ENCODE measurements at regions not wholly inside any gene's neighbourhood (a gene's known extent, or its start where the extent isn't known, plus 50 kb on each side); places are given as distances from the start of the nearest gene placed in this dataset.

DNA sequence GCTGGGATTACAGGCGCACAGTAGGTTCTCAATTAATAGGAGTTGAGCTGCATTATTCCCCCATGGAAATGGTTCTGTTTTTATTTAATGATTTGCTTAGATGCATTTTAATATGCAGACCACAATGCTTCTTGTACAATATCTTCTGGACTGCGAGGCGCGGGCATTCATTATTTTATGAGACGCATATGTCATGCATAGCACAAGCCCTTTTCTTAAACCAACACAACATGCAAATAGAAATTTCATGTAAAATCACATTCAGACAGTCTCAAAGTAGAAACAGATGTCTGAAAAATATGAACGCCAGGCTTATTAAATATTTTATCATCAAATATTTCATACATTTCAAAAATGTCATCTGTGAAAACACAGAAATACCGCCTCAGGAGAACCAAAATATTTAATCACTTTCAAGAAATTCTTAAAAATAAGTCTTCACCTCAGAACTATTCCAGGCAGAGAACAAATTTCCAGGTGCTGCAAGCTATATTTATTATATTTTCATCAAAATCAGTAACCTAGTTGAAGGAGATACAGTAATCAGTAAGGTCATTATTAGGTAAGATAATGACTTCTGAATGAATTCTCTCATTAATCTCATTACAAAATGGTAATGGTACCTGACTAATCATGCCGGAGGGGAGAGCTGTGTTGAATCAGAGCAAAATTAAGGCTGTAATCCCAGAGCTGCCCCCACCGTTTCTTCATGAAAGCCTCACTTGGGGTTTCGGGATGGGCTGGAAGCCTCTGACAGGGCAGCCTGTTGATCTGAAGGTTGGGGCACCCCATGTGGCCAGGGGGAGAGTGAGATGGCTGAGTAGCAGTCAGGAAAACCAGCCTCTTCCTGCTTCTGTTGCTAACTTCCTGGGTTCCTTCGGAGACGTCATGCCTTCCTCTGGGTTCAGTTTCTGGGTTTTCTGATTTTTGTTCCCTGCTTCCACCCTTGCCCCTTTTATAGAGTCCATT is 133.9 kb upstream of the ZNF618 start:
- no peak for DNase-seq

DNA sequence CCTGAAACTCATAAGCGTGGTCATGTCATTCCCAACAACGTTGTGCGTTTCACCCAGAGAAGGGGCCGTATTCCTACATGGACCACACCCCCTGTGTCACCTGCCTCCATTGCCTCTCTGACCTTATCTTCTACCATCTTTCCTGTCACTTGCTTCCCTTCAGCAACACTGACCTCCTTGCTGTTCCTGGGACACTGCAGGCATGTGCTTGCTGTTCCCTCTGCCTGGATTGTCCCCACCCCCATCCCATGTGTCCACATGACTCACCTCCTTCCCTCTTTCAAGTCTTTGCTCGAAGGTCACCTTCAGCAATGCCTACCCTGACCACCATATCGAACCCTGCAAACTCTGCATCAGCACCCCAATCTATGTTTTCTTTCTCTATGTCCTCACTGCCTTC is 133.2 kb upstream of the ZNF618 start:
- DNase-seq: no peak

DNA sequence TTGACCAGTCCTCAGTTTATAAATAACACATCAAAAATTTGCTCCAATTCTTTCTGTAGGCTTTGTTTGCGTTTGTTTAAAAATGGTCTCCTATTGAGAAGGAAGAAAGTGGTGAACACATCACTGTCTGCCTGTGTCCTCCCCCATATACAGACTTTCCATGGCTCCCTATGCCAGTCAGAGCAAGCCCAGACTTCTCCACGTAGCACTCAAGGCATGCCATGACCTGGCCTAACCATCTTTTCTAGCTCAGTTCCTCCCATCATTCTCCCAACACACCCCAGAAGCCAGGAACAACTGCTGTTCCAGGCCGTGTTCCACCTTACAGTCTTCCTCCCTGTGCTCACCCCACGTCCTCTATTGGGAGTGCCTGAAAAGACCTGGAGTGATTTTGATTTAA is 129.6 kb upstream of the ZNF618 start:
- DNase-seq: no peak

DNA sequence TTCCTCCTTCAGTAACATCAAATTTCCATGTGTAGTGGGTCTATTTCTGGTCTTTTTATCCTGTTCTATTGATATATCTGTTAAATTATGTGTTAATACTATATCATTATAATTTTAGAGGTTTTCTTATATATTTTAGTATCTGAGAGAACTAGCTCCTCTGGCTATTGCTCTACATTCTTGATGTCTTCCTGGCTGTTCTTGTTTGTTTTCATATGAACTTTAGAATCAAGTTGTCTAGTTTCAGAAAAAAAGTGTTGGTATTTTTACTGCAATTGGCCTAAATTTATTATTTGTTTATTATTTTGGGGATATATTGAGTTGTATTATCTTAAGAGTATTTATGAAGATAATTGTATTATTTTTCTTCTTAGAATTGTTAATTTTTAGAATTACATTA is 128.0 kb upstream of the ZNF618 start:
- DNase-seq: no peak

DNA sequence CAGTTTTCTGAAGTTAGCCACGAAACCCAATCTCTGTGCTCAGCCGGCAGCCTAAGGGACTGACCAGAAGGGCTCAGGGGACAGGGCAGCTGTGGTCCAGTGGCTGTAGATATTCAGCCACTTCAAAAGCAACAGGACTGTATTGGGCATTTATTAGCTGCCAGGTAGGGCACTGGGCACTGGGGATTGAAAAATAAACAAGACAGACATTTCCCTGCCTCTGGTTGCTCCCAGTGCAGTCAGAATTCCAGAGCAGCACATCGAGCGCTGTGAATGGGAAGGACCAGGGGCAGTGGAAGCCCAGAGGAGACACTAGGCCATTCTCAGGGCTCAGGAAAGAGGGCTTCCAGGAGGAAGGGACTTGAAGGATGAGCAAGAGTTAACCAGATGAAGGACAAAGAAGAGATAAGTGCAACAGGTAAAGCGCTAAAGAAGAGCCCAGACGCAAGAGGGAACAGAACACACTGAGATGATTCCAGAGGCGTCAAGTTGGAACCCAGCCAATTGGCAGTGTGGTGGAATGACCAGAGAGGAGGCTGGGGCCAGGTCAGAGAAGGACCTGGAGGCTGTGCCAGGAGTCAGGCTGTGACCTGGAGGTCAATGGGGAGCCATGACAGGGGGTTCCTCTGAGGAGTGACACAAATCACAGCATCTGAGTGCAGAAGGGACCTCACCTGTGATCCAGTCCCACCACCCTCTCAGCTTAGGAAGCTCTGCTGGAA is 122.5 kb upstream of the ZNF618 start:
- DNase-seq: no peak

DNA sequence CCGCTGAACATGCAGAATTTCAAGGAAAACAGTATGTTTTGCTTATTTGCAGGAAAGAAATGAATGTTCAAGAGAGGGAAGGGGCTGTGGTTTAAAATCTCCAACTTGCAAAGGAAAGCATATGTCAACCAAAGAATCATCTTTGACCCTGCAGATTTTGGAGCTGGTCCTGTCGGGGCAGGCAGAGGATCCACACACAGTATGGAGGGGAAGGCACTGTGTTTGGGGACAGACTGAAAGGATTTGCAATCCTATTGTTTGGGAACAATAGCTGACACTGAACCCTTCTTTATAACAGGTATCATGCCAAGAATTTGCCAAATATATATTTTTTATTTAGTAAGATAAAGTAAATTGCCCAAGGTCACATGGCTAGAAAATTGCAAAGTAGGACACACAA is 121.4 kb upstream of the ZNF618 start:
- no peak for DNase-seq

DNA sequence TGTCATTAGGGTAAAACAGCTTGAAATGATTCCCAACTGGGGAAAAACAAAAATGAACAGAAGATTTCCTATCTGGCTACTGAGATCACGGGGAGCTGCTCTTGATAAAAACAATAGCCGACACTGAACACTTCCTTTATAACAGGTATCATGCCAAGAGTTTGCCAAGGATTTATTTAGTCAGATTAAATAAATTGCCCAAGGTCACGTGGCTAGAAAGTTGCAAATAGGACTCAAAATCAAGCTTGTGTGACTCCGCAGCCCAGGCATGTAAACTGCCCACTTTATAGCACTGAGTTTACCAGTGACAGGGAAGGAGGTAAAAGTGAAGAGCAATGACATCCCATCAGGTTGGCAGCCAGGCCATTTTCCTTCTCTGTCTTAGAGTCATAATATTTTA is 120.7 kb upstream of the ZNF618 start:
- DNase-seq: no peak

DNA sequence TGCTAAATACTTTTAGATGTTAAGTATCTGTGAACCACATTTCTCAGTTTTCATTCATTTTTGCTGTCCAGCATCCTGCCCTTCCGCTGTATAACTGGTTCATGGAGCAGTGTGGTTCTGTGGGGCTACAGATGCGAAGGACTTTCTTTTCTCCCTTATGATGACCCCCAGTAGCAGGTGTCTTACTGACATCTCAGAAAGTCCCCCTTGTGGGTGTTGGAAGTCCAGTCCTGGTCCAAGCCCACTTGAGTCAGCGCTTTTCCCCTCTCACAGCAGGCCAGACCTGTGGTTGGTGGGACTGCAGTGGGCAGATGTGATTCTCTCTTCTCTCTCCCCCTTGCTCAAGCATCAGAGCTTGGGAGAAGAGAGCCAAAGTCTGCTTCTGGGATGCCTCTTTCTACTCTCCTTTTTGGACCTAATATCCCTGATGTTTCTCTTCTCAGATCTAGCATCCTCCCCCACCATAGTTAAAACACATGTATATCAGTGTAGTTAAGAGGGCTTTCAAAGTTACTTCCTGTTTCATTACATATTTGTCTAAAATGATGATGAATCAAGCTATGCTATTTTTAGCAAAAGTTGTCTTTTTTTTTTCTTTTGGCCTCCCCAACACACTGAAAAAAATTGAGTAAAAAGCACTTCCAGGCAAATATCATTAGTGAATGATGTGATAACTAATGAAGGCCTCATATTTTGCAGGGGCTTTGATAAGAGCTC is 119.5 kb upstream of the ZNF618 start:
- no peak for DNase-seq

DNA sequence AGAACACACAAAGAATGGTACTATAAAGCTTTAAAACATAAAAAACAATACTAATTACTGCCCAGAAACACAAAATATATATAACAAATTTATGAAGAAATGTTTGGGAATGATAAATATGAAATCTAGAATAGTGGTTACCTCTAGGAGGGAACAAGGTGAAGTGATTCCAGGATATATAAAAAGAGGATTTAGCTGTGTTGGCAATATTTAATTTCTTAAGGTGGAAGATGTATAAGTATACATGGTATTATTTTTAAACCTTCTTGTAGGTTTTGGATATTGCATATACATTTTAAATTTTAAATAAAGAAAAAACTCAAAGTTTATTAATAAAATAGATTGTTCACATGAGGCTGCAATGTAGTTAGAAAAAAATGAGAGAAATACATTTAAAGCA is 112.7 kb upstream of the ZNF618 start:
- no peak for DNase-seq

DNA sequence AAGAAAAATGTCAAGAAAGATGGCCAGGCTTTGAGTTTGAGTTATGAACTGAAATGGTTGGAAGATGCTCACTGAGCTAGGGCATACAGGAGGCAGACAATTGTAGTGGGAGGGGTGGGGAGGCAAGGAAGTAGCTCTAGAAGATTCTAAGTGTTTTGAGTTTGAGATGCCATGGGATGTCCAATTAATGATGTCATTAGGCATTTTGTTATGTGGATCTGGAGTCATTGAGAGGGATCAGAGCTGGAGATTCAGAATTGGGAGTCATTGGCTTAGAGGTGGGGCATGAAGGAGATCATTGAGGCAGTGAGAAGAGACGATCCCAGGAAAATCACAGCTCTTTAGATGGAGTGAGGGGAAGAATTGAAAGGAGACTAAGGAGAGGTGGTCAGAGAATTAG is 111.5 kb upstream of the ZNF618 start:
- no peak for DNase-seq

DNA sequence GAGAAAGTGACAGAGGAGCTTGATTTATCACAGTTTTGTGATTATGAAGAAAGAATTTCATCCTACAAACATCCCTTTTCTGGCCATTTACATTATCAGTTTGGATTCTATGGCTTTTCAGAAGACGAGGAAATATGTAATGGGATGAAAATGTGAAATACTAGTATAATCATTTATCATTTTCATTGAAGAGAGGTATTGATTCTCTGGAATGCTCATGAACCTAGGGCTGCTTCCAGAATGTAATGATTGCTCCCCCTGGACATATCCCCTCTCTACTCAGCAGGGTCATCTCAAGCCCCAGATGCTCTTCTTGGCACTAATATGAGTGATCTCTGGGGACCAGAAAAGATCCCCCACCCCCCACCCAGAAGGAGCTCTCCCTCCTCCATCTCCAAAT is 106.7 kb upstream of the ZNF618 start:
- no peak for DNase-seq

DNA sequence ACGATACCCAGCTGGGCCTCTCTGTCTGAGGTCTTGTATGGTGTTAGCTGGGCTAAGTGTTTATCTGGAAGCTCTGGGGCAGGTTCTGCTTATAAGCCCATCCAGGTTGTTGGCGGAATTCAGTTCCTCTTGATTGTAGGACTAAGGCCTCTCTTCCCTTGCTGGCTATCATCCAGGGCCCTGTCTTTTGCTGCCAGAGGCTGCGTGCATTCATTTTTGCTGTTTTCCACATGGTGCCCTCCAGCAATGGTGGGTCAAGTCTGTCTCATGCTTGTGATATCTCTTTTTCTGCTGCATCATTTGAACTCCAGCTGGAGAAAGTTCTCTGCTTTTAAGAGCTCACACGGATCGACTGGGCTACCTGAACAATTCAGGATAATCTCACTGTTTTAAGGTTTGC is 105.7 kb upstream of the ZNF618 start:
- DNase-seq: no peak

DNA sequence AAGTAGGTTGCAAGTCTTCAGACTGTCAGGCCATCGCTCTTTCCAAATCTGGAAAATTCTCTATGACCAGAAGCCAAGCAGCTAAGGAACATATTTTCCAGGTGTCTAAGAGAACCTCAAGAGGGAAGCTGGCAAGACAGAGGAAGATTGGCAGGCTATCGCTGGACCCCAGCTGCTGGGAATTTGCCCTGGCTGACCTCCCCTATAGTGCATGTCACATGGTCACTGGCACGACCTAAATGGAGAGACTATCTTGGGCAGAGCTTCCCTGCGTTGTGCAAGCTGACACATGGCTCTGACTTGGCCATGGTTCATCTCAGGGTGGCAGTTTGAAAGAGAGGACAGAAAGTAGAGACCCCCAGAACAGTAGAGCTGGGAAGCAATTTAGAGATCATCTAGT is 104.9 kb upstream of the ZNF618 start:
- no peak for DNase-seq

DNA sequence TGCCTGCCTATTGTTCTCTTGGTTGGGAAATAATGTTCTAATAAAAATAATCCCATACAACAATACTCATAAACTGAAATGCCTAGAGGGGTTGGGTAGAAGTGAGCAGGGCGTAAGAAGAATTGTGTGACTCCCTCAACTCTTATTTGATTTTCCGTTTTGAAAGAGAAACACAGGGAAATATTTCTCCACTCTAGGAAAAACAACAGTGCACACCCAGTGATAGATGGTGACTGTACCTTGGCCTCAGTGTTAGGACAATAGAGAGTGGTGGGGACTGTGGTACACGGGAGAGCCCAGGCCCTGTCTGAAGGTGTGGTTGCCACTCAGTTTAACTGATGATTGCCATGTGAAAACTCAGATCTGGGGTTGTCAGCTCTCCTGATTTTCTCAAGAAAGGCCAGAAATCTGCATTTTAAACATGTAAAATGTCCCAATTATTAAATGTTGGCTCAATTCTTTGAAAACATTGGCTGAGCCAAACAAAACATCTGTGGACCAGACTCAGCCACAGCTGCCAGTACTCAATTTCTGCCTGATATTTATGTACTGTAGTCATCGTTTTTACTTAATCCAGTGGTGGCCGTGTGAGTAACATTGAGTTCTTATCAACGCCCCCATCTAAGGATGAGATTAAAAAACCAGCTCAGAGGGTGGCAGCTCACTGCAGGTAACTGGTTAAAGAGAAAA is 103.8 kb upstream of the ZNF618 start:
- no peak for DNase-seq

DNA sequence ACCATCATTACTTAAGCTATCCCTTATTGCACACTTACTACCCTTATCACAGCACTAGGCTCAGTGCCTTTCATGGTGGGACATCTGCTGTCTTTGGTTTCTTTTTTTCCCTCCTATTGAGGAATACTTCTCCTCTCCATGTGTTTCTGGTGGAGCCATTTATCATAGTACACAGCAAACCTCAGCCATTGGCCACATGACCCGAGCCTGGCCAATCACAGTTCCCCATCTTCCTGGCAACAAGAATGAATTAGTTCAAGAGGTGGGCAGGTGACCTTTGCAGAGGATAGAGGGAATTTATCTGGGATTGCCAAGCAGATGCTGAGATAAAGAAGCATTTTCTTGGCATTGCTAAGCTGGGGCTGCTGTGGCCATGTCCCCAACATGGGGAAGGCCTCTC is 101.1 kb upstream of the ZNF618 start:
- no peak for DNase-seq

DNA sequence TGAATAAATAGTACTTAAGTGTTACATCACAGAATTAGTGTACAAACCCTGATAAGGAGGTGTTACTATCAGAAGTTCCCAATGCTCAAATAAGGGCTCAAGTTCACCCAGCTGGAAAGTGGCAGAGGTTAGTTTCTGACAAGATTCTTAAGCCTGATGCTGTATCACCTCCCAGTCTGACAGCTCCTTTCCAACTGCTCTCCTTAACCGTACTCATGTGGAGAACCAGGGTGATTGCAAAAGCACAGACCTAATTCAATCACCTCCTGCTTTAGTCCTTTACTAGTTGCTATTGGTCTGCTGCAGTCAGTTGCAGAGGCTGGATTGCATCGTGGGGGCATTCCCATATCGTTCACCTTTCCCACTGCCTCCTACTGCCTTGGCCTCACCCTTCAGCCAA is 100.4 kb upstream of the ZNF618 start:
- no peak for DNase-seq

DNA sequence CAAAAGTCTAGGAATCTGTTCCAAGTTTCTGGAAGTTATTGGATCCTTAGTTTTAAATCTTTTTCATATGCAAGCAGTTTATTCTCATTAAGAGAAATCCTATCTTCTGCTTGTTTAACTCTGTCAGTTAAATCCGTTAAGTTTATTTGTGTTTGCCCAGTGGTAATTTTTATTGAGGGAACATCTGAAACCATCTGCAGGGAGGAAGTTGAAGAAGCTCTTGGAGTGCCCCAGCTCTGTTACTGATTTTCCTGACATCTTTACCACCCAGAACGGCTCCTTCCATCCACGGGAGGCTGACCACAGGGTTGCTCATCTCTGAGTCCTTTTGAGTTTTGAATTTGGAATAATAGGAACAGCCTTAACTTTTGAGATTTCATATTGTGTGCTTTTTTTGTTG is 99.9 kb upstream of the ZNF618 start:
- DNase-seq: no peak

DNA sequence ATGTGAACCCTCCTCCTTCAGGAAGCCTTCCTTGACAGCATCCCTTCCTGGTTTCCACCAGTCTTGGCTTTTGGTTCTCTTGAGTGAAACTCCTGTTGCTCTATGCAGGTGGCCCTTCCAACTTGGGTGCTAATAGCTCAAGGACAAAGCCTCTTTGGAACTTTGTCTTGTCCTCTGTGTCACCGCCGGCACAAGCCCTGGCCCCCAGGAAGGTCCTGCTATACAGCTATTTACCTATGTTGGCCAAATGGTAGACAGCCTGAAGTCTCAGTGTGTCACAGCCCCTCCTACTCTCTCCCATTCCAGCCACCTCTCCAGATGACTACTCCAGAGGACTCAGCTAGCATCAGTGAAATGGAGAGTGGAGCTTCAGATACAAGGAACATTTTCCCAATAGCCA is 94.7 kb upstream of the ZNF618 start:
- DNase-seq: no peak

DNA sequence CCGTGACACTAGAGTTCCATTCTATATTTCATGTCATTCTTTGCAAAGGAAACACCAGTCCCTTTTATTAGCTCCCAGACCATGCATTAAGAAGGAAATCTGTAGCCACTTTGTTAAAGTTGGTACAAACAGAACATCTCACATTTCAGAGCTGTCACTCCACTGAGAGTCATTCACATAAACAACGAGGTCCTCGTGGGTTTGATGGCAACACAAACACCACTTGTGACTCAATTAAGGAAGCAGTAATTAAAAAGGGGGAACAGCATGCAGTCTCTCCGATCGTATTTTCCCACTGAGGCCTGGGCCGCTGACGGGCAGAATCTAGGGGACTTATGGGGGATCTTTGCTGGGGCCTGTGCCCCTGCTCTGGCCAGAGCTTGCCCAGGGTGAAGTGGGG is 94.2 kb upstream of the ZNF618 start:
- no peak for DNase-seq

DNA sequence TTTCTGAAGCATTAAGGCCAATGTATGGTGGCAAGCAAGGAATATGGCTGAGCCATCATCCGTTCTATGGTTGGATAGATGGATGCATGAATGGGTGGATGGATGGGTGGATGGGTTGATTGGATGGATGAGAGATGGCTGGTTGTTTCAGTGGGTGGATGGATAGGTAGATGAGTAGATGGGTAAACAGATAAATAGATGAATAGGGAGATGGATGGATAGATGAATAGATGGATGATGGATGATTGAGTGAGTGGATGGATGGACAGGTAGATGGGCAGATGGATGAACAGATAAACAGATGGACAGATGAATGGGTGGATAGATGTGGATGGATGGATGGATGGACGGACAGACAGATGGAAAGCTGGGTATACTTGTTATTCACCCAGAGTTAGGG is 92.6 kb upstream of the ZNF618 start:
- DNase-seq: no peak

DNA sequence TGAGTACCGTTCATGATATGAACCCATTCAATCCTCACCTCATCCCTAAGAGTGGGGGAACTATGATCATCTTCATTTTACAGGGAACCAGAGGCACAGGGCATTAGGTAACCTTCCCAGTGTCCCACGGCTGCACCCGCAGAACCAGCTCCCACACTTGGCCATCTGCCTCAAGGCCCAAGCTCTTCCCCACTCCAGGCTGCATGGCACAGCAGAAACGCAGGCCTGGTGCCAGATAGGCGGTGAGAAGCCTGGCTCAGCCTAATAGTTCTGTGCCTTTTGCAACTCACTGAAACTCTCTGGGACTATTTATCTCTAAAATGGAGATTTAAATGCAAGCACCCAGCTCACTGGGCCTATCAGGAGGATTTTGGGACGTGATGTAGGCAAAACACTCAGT is 90.8 kb upstream of the ZNF618 start:
- no peak for DNase-seq

DNA sequence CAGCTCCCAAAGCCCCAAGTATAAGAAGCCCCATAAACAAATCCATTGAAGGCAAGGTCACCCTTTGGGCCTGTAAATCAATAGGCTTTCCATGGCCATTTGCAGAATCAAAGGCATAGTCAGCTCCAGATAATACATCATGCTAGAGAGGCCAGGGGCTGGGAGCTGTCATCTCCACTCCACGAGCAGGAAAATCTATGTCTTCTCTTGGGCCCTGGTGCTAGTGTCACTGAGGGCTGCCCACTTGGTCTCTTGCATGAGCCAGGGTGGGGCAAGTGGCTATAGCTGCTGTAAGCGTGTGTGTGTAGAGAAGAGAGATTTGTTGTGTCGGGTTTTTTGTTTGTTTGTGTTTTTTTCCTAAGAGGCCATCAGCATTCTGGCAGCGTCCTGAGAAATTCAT is 90.0 kb upstream of the ZNF618 start:
- DNase-seq: no peak

DNA sequence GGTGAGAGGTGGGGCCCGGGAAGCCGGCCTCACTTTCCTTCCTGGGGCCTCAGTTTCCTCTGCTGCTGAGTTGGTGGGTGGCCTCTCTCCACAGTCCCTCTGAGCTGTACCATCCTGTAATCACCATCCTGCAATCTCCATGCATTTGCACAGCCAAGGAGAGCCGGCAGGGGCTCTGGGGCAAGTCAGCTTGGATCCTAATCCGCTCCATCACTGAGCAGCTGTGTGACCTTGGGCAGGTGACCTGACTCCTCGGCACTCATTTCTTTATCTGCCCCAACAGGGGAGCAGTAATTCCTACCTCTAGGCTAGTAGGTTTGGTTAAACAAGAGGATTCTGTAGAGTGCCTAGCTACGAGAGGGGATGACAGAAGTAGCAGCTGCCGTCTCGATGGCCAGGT is 88.2 kb upstream of the ZNF618 start:
- no peak for DNase-seq

All from activated CD4-positive, alpha-beta T cell treated with anti-CD3 and anti-CD28 coated beads, Interleukin-2, Interleukin-6, amounts not matched to agents 100 ng/mL and 50 ng/mL, durations not matched to agents 16 hours and 8 hours (primary cell).